Heart left ventricle (tissue), 13 donors: ENCODE measurements at regions not wholly inside any gene's neighbourhood (a gene's known extent, or its start where the extent isn't known, plus 50 kb on each side); places are given as distances from the start of the nearest gene placed in this dataset.

ENCODE experiments used
- CTCF ChIP-seq, 12 donors: fragments of 200-600 bp; sonication (generic) in 4 of 12; IDR thresholded peaks; one replicate each; pipeline versions ENCODE4 v1.5.0 to v1.8.0; 2018 to 2022; ENCODE audit warnings: antibody characterized with exemption in 12 of 12, mild to moderate bottlenecking in 5 of 12
- POLR2A ChIP-seq, 2 donors: fragments of 450-650 bp; IDR thresholded peaks; one replicate each; pipeline ENCODE4 v1.6.1; 2017; ENCODE audit warnings: antibody characterized with exemption in 2 of 2, mild to moderate bottlenecking in 2 of 2, moderate library complexity in 2 of 2
- donor health status: ischemic (EF 13 %, LVEDD 7.1; RV severe dilation, severe dysfunction).
- donor health status: DM: no; HTN: yes; CAD: no.
- donor health status: DM: no; HTN: no; CAD: no.
- donor health status: ischemic (EF 25% LVEDD 6.9; RV normal size, moderate dysfunction).
- donor health status: ischemic (EF 25% LVEDD 5.7; RV mildly dilated, moderate dysfunction).
- donor health status: ischemic (EF 35%, LVEDD 5.7; RV mildly dilated, moderate dysfunction).
- donor health status: nonischemic (EF 11% LVEDD 7.7; RV severe dilation, severe dysfunction).
- donor health status: DM: yes; HTN: yes; CAD: no.
- donor health status: PGD.
- donor health status: ischemic (EF 29% LVEDD 5.4; RV normal size, mild dysfunction).
- donor health status: nonischemic (EF 23%, LVEDD 6.1; RV moderate dilation, normal function).

- TF ChIP-seq CTCF (IDR thresholded peaks at IDR 0.05), result no peak
- no peak for TF ChIP-seq POLR2A (IDR thresholded peaks at IDR 0.05)
Observed at GRCh38 chr4:130210864-130211263, 1114.9 kb downstream of the C4orf33 start.
